ENCODE measurements at regions not wholly inside any gene's neighbourhood (a gene's known extent, or its start where the extent isn't known, plus 50 kb on each side); places are given as distances from the start of the nearest gene placed in this dataset.

DNA sequence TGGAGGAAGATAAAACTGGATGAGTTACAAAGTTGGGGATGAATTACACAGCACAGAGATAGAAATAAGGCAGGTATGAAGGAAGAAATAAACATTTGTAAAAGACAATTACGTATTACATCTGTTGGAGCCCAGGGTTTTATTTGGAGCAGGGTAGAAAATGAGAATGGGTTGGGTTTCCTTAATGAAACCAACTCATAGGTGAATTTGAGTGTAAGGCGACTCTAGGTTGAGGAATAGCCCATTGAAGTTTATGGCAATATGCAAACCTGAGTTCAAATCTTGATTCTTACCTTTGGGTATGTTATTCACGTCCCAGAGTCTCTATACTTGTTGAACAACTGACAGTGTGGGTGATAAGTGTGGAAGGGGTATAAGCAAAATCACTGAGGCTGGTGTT is 422.3 kb upstream of the WWC1 start:
- TF ChIP-seq, protein P1, sequence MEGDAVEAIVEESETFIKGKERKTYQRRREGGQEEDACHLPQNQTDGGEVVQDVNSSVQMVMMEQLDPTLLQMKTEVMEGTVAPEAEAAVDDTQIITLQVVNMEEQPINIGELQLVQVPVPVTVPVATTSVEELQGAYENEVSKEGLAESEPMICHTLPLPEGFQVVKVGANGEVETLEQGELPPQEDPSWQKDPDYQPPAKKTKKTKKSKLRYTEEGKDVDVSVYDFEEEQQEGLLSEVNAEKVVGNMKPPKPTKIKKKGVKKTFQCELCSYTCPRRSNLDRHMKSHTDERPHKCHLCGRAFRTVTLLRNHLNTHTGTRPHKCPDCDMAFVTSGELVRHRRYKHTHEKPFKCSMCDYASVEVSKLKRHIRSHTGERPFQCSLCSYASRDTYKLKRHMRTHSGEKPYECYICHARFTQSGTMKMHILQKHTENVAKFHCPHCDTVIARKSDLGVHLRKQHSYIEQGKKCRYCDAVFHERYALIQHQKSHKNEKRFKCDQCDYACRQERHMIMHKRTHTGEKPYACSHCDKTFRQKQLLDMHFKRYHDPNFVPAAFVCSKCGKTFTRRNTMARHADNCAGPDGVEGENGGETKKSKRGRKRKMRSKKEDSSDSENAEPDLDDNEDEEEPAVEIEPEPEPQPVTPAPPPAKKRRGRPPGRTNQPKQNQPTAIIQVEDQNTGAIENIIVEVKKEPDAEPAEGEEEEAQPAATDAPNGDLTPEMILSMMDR (IDR thresholded peaks at IDR 0.05; ENCODE audit: extremely low read depth in 1 of 2, insufficient read depth in 1 of 2, low read depth in 1 of 2, low read length in 2 of 2) = no peak
- TF ChIP-seq MYC (IDR thresholded peaks at IDR 0.05; ENCODE audit: low read depth, low read length) = no peak
- TF ChIP-seq, protein P2, sequence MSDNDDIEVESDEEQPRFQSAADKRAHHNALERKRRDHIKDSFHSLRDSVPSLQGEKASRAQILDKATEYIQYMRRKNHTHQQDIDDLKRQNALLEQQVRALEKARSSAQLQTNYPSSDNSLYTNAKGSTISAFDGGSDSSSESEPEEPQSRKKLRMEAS (IDR thresholded peaks at IDR 0.05; ENCODE audit: insufficient read depth, insufficient read length) = no peak
- no peak for TF ChIP-seq POLR2A (IDR thresholded peaks at IDR 0.05; ENCODE audit: low read depth, low read length)
- no peak for TF ChIP-seq JUN (IDR thresholded peaks at IDR 0.05; ENCODE audit: borderline replicate concordance, insufficient read depth, insufficient read length, low read depth)
- no peak for TF ChIP-seq POLR2AphosphoS5 (IDR thresholded peaks at IDR 0.05; ENCODE audit: insufficient read depth, low read depth, low read length)

All from endothelial cell of umbilical vein (primary cell).